ENCODE measurements at regions not wholly inside any gene's neighbourhood (a gene's known extent, or its start where the extent isn't known, plus 50 kb on each side); places are given as distances from the start of the nearest gene placed in this dataset.

DNA sequence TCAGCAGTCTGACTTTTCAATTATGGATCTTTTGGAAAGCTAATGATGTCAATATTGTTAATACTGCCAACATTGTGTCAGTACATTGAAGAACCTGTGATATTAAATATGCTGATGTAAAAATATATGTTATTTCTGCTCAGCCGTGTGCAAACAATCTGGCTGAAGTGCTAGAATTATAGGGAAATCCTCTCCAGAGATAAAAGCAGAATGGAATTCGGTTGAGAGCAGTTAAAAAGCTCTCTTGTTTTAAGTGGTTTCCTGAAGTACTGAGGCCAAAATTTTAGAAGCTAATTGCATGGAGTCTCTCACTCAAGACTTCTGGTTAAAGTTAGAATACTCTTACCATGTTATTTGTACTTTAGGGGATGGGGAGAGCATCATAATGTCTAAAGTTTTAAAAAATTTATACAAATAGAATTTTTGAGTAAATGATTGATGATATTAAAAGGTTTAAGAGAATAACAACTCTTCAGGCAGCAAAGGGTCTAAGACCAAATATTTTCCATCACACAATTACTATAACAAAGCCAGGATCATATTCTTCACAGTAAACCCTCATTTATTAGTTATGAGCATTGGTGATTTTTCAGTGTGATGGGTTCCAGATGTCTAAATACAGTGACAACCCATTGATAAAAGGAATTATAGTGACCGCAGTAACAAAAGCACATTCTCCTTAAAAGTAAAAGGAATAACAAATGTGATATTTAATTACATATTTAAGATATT is 834.2 kb upstream of the CXADR start:
- DNase-seq (ENCODE audit: low spot score in 2 of 2): no peak
- H3K4me1 ChIP-seq: peaks cover 0 to 11% (median 0%) of the 10 kb centered on the region in 4 donors
- WGBS, 2 donors: 32 to 43% methylated on average over 3 of the region's 3 CpGs
- H3K27ac ChIP-seq: no peak overlapping the region
- no peaks in the 10 kb centered on the region for H3K27me3 ChIP-seq
- TF ChIP-seq, protein P1, sequence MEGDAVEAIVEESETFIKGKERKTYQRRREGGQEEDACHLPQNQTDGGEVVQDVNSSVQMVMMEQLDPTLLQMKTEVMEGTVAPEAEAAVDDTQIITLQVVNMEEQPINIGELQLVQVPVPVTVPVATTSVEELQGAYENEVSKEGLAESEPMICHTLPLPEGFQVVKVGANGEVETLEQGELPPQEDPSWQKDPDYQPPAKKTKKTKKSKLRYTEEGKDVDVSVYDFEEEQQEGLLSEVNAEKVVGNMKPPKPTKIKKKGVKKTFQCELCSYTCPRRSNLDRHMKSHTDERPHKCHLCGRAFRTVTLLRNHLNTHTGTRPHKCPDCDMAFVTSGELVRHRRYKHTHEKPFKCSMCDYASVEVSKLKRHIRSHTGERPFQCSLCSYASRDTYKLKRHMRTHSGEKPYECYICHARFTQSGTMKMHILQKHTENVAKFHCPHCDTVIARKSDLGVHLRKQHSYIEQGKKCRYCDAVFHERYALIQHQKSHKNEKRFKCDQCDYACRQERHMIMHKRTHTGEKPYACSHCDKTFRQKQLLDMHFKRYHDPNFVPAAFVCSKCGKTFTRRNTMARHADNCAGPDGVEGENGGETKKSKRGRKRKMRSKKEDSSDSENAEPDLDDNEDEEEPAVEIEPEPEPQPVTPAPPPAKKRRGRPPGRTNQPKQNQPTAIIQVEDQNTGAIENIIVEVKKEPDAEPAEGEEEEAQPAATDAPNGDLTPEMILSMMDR (IDR thresholded peaks at IDR 0.05): no peak
- no peak for TF ChIP-seq POLR2A (IDR thresholded peaks at IDR 0.05)
- H3K9me3 ChIP-seq: no peaks in the 10 kb centered on the region
- H3K4me3 ChIP-seq: no peak overlapping the region
- H3K36me3 ChIP-seq: no peaks in the 10 kb centered on the region

DNA sequence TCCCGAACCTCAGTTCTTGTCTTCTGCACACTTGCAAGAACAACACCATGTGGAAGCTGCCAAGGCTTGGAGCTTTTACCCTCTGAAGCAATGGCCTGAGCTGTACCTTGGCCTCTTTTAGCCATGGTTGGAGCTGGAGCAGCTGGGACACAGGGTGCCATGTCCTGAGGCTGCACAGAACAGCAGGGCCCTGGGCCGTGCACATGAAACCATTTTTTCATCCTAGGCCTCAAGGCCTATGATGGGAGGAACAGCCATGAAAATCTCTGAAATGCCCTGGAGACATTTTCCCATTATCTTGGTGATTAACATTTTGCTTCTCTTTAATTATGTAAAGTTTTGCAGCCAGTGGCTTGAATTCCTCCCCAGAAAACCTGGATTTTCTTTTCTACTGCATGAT is 817.8 kb upstream of the CXADR start:
- 96 to 100% methylated on average over 2 of the region's 2 CpGs for WGBS, 2 donors
- no peak for DNase-seq (ENCODE audit: low spot score in 2 of 2)

DNA sequence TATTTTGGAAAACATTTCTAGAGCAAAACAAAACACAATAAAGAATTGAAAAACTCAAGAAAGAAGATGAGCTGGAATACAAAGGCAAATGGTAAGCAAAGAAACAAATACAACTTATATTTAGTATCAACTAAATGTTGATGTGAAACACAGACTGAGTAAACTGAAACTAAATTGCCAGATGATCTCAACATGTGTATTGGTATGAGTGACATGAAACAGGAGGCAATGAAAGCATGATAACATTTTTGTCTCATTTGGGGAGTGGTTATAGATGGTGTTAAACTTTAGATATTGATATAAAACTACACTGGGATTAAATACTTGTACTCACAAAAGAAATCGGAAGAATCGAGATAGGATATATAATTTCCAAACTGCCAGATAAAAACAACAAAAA is 805.6 kb upstream of the CXADR start:
- no peaks in the 10 kb centered on the region for H3K27me3 ChIP-seq
- WGBS, 2 donors: 97 to 98% methylated on average over 2 of the region's 2 CpGs
- H3K27ac ChIP-seq: no peak overlapping the region
- DNase-seq (ENCODE audit: low spot score in 2 of 2): no peak
- no peaks in the 10 kb centered on the region for H3K9me3 ChIP-seq
- H3K4me1 ChIP-seq: peaks cover 0 to 26% (median 0%) of the 10 kb centered on the region in 4 donors
- H3K36me3 ChIP-seq: no peaks in the 10 kb centered on the region
- no peak overlapping the region for H3K4me3 ChIP-seq
- TF ChIP-seq EP300 (IDR thresholded peaks at IDR 0.05): no peak
- no peak for TF ChIP-seq POLR2A (IDR thresholded peaks at IDR 0.05)
- TF ChIP-seq, protein P1 (IDR thresholded peaks at IDR 0.05): no peak

More for the DNA sequence above, 817.8 kb upstream of the CXADR start:
- H3K4me3 ChIP-seq: no peak overlapping the region
- no peaks in the 10 kb centered on the region for H3K27me3 ChIP-seq
- no peaks in the 10 kb centered on the region for H3K4me1 ChIP-seq
- peaks cover 0 to 11% (median 0%) of the 10 kb centered on the region in 4 donors for H3K9me3 ChIP-seq
- TF ChIP-seq EP300 (IDR thresholded peaks at IDR 0.05): no peak
- TF ChIP-seq POLR2A (IDR thresholded peaks at IDR 0.05): no peak
- TF ChIP-seq, protein P1 (IDR thresholded peaks at IDR 0.05): no peak
- H3K27ac ChIP-seq: no peak overlapping the region
- no peaks in the 10 kb centered on the region for H3K36me3 ChIP-seq

DNA sequence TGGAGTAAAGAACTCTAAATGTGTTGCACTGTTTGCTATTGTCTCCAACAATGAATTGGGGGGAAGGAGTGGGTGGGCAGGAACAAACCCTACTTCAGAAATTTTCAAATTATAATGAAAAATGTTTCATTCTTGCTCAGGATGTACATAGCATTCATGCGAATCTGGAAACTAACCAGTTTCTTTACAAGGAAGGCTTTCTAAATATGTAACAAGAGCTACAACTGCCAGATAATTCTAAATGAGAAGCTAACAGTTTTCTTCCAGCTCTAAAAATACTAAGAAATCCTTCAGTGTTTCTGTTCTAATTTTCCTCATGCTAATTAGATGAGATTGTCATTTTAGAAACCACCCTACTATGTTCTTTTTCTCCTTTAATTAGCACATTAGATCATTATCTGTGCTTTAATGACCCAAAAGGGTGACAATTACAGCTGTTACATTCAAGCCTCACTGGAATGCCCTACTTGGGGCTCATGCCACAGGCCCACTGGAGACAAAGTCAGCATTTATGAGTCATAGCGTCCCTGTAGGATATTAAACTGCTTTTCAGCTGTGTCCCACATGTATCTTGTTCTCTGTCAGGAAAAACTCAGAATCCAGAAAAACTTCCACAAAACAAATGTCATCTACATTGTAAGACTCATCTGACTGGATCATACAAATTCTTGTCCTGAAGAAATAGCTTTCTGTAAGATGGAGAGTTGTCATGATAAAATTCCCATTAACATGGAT is 804.6 kb upstream of the CXADR start:
- 16 to 36% methylated on average over 2 of the region's 2 CpGs for WGBS, 2 donors
- Histone ChIP-seq H3K9me3 (no peaks in the 10 kb centered on the region), H3K27me3 (no peaks in the 10 kb centered on the region), H3K4me3 (no peak overlapping the region), H3K27ac (peak overlapping the region in 1 of 4 donors; percentile 18), H3K4me1 (peaks cover 0 to 29% (median 0%) of the 10 kb centered on the region in 4 donors), H3K36me3 (no peaks in the 10 kb centered on the region)
- no peak for DNase-seq (ENCODE audit: low spot score in 2 of 2)
- TF ChIP-seq POLR2A (IDR thresholded peaks at IDR 0.05) (no peak), EP300 (IDR thresholded peaks at IDR 0.05) (no peak)
- TF ChIP-seq, protein P1 (IDR thresholded peaks at IDR 0.05): no peak
